Mucosa of descending colon (tissue), 3 donors: ENCODE measurements at regions not wholly inside any gene's neighbourhood (a gene's known extent, or its start where the extent isn't known, plus 50 kb on each side); places are given as distances from the start of the nearest gene placed in this dataset.

ENCODE experiments used
- ATAC-seq: fragments of 200-7000 bp; cut with Tn5 transposase; one replicate; pipeline ENCODE4 v1.9.1; 2020; ENCODE audit warnings: mild to moderate bottlenecking, moderate library complexity
- DNase-seq, 3 donors: peaks; one replicate each; pipeline ENCODE4 v3.0.0-alpha.2; 2020
- H3K36me3 ChIP-seq: fragments of 200-600 bp; one replicate; pipeline ENCODE4 v1.8.0; 2021; ENCODE audit warnings: low read depth, mild to moderate bottlenecking
- H3K4me1 ChIP-seq: fragments of 200-600 bp; one replicate; pipeline ENCODE4 v1.8.0; 2021; ENCODE audit warnings: low read depth, mild to moderate bottlenecking
- H3K4me3 ChIP-seq: fragments of 200-600 bp; one replicate; pipeline ENCODE4 v1.8.0; 2021; ENCODE audit warnings: mild to moderate bottlenecking
- H3K9me3 ChIP-seq: fragments of 200-600 bp; one replicate; pipeline ENCODE4 v1.8.0; 2021; ENCODE audit warnings: mild to moderate bottlenecking
- CTCF ChIP-seq: fragments of 200-600 bp; IDR thresholded peaks from one replicate; pipeline ENCODE4 v1.8.0; 2022; ENCODE audit warnings: antibody characterized with exemption, mild to moderate bottlenecking
- intact Hi-C, 2 donors: fragments of 100-400 bp; cut with DNase I in 1 of 2; cut with micrococcal nuclease in 1 of 2; formaldehyde crosslinking; loops; one replicate each; pipeline versions ENCODE4 v1.11.0 to v1.11.1; 2022; cut with DNase I, micrococcal nuclease
- donor health status: DM: no; HTN: no; CAD: no; lungs with moderate emphysema.
- donor health status: DM: no; HTN: no; CAD: no.
- donor health status: DM: no; HTN: yes; CAD: no.

GRCh38 chr3:94665922-94666321 lies 603.1 kb downstream of the NSUN3 start:
- intact Hi-C loops: no loop called here
- DNase-seq (no peak), ATAC-seq (peak; percentile 98)
- Histone ChIP-seq H3K36me3 (no peaks in the 10 kb centered on the region), H3K4me1 (peaks cover 6% of the 10 kb centered on the region), H3K9me3 (no peaks in the 10 kb centered on the region), H3K4me3 (no peak overlapping the region)
- TF ChIP-seq CTCF: no peak

GRCh38 chr3:94671078-94671477 lies 608.2 kb downstream of the NSUN3 start:
- DNase-seq: no peak
- H3K4me1 ChIP-seq: no peaks in the 10 kb centered on the region
- no peaks in the 10 kb centered on the region for H3K36me3 ChIP-seq
- no peak for TF ChIP-seq CTCF
- intact Hi-C loops: no loop called here
- ATAC-seq: no peak
- no peak overlapping the region for H3K4me3 ChIP-seq
- H3K9me3 ChIP-seq: no peaks in the 10 kb centered on the region

GRCh38 chr3:94673876-94674275 lies 611.0 kb downstream of the NSUN3 start:
- no peak for TF ChIP-seq CTCF
- DNase-seq (no peak), ATAC-seq (no peak)
- Histone ChIP-seq H3K9me3 (no peaks in the 10 kb centered on the region), H3K4me1 (no peaks in the 10 kb centered on the region), H3K4me3 (no peak overlapping the region), H3K36me3 (no peaks in the 10 kb centered on the region)
- intact Hi-C loops: no loop called here

- Histone ChIP-seq H3K4me1 (no peaks in the 10 kb centered on the region), H3K9me3 (peaks cover 2% of the 10 kb centered on the region), H3K36me3 (no peaks in the 10 kb centered on the region), H3K4me3 (no peak overlapping the region)
- intact Hi-C loops: no loop called here
- ATAC-seq (no peak), DNase-seq (no peak)
- no peak for TF ChIP-seq CTCF
Measured at GRCh38 chr3:94686208-94686607, 623.3 kb downstream of the NSUN3 start.

GRCh38 chr3:94693997-94694640 lies 631.3 kb downstream of the NSUN3 start:
- Histone ChIP-seq H3K36me3 (no peaks in the 10 kb centered on the region), H3K4me3 (no peak overlapping the region), H3K4me1 (no peaks in the 10 kb centered on the region), H3K9me3 (no peaks in the 10 kb centered on the region)
- DNase-seq (no peak), ATAC-seq (no peak)
- TF ChIP-seq CTCF: no peak
- intact Hi-C loops: no loop called here

- intact Hi-C loops: no loop called here
- Histone ChIP-seq H3K4me3 (no peak overlapping the region), H3K4me1 (no peaks in the 10 kb centered on the region), H3K9me3 (no peaks in the 10 kb centered on the region), H3K36me3 (no peaks in the 10 kb centered on the region)
- ATAC-seq (no peak), DNase-seq (no peak)
- no peak for TF ChIP-seq CTCF
Measured at GRCh38 chr3:94694894-94695293, 632.0 kb downstream of the NSUN3 start.
